ENCODE measurements at regions not wholly inside any gene's neighbourhood (a gene's known extent, or its start where the extent isn't known, plus 50 kb on each side); places are given as distances from the start of the nearest gene placed in this dataset.

DNA sequence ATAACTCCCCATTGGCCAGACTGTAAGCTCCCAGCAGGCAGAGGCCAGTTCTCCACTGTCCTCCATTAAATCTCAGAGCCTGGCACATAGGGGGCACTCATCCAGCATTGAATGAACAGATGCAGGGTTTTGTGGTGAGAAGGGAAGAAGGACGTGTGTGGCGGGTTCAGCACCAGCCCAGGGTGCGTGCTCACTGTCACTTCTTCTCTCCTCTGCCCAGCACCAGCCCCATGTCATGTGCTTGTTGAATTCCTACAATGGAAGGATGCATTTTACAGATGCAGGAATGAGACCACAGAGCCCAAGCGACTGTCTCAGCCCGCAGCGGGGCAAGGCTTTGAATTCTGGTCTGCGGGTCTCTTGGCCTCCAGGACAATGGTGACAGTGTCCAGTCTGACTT lies 149.9 kb downstream of the CEBPB start:
- intact Hi-C loops (cut with micrococcal nuclease), result no loop called here

More for the DNA sequence above, 149.9 kb downstream of the CEBPB start:
- Histone ChIP-seq H4K20me1 (replicated peaks; ENCODE audit: control insufficient read depth, insufficient read depth, low read length) (no peaks in the 10 kb centered on the region), H2AFZ (ENCODE audit: low read depth, low read length) (no peak overlapping the region), H3K36me3 (ENCODE audit: control insufficient read depth, insufficient read depth, low read length) (no peaks in the 10 kb centered on the region), H3K4me3 (no peak overlapping the region), H3K79me2 (ENCODE audit: control insufficient read depth, insufficient read depth, low read length) (no peaks in the 10 kb centered on the region), H3K4me2 (ENCODE audit: insufficient read depth, low read length) (no peak overlapping the region), H3K27ac (ENCODE audit: extremely low read depth, low read depth, low read length) (no peak overlapping the region), H3K9me1 (ENCODE audit: control insufficient read depth, insufficient read depth, low read length) (no peaks in the 10 kb centered on the region), H3K4me1 (replicated peaks in 1 of 2; ENCODE audit: control insufficient read depth in 2 of 2, insufficient read depth in 2 of 2, low read length in 2 of 2) (peaks cover 8 to 12% of the 10 kb centered on the region in 2 experiments), H3K27me3 (ENCODE audit: control insufficient read depth in 2 of 2, insufficient read depth in 2 of 2, low read length in 2 of 2) (no peaks in the 10 kb centered on the region), H3K9me3 (replicated peaks; ENCODE audit: control insufficient read depth, insufficient read depth, low read depth, low read length) (no peaks in the 10 kb centered on the region), H3K9ac (ENCODE audit: insufficient read depth in 1 of 2, low read depth in 2 of 2, low read length in 2 of 2) (no peak overlapping the region)
- no peak for DNase-seq (ENCODE audit: extremely low read depth in 1 of 4, low spot score in 3 of 4)
- no peak for ATAC-seq
- POLR2A ChIA-PET, result interaction anchor here (1.1 to 1.2 kb wide), 2 partner anchors 46 to 152 kb away, joined by 3 to 4 read pairs; no protein-coding TSS in a partner anchor
- WGBS (ENCODE audit: insufficient coverage, low coverage, missing lambda C conversion rate), result 83% methylated on average over 4 of the region's 7 CpGs
- CTCF ChIA-PET (ENCODE audit: low intra/inter-chr PET ratio), result no interaction called here
- FAIRE-seq, result no peak
- TF ChIP-seq, protein P1, sequence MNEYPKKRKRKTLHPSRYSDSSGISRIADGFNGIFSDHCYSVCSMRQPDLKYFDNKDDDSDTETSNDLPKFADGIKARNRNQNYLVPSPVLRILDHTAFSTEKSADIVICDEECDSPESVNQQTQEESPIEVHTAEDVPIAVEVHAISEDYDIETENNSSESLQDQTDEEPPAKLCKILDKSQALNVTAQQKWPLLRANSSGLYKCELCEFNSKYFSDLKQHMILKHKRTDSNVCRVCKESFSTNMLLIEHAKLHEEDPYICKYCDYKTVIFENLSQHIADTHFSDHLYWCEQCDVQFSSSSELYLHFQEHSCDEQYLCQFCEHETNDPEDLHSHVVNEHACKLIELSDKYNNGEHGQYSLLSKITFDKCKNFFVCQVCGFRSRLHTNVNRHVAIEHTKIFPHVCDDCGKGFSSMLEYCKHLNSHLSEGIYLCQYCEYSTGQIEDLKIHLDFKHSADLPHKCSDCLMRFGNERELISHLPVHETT (CRISPR knock-in tag; conservative IDR thresholded peaks at IDR 0.05 in 1 of 2, IDR thresholded peaks at IDR 0.05 in 1 of 2), result no peak
- TF ChIP-seq TRIM24 (IDR thresholded peaks at IDR 0.05), result no peak
- TF ChIP-seq, protein P2, sequence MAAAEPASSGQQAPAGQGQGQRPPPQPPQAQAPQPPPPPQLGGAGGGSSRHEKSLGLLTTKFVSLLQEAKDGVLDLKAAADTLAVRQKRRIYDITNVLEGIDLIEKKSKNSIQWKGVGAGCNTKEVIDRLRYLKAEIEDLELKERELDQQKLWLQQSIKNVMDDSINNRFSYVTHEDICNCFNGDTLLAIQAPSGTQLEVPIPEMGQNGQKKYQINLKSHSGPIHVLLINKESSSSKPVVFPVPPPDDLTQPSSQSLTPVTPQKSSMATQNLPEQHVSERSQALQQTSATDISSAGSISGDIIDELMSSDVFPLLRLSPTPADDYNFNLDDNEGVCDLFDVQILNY (CRISPR knock-in tag; IDR thresholded peaks at IDR 0.05), result no peak
- no peak for TF ChIP-seq ILK (tag; IDR thresholded peaks at IDR 0.05; ENCODE audit: borderline replicate concordance, low read depth)
- TF ChIP-seq MCM2 (IDR thresholded peaks at IDR 0.05; ENCODE audit: low read depth), result no peak
- TF ChIP-seq KAT7 (CRISPR knock-in tag; IDR thresholded peaks at IDR 0.05; ENCODE audit: borderline replicate concordance), result no peak
- no peak for TF ChIP-seq FOXA1 (IDR thresholded peaks at IDR 0.05; ENCODE audit: borderline replicate concordance)
- TF ChIP-seq ZNF41 (CRISPR knock-in tag; conservative IDR thresholded peaks at IDR 0.05), result no peak
- TF ChIP-seq, protein P3, sequence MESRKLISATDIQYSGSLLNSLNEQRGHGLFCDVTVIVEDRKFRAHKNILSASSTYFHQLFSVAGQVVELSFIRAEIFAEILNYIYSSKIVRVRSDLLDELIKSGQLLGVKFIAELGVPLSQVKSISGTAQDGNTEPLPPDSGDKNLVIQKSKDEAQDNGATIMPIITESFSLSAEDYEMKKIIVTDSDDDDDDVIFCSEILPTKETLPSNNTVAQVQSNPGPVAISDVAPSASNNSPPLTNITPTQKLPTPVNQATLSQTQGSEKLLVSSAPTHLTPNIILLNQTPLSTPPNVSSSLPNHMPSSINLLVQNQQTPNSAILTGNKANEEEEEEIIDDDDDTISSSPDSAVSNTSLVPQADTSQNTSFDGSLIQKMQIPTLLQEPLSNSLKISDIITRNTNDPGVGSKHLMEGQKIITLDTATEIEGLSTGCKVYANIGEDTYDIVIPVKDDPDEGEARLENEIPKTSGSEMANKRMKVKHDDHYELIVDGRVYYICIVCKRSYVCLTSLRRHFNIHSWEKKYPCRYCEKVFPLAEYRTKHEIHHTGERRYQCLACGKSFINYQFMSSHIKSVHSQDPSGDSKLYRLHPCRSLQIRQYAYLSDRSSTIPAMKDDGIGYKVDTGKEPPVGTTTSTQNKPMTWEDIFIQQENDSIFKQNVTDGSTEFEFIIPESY (CRISPR knock-in tag; IDR thresholded peaks at IDR 0.05), result no peak
- in situ Hi-C loops (cut with MboI), result no loop called here
- BruUV-seq (replicated peaks), result no TSS peak

Measured in K562 (cell line).